ENCODE measurements at regions not wholly inside any gene's neighbourhood (a gene's known extent, or its start where the extent isn't known, plus 50 kb on each side); places are given as distances from the start of the nearest gene placed in this dataset.

DNA sequence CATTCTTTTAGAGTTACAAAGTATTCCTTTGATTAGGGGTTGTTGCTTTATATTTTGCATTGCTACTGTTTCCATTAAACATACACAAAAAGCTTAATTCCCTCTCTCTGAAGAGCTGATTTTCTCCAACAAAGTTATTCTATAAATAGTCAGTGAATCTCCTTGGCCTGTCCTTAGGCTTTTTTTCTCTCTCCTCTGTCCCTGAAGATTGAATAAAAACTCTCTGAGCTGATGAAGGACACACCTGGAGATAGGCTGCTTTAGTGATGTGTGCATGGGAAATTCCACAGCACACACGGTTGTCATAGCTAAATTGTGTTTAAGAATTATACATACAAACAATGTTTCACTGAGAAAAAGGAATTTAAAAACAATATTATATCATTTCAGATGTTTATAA is 90.5 kb upstream of the TMEM106B start:
- H3K36me3 ChIP-seq = no peaks in the 10 kb centered on the region
- TF ChIP-seq, protein P1, sequence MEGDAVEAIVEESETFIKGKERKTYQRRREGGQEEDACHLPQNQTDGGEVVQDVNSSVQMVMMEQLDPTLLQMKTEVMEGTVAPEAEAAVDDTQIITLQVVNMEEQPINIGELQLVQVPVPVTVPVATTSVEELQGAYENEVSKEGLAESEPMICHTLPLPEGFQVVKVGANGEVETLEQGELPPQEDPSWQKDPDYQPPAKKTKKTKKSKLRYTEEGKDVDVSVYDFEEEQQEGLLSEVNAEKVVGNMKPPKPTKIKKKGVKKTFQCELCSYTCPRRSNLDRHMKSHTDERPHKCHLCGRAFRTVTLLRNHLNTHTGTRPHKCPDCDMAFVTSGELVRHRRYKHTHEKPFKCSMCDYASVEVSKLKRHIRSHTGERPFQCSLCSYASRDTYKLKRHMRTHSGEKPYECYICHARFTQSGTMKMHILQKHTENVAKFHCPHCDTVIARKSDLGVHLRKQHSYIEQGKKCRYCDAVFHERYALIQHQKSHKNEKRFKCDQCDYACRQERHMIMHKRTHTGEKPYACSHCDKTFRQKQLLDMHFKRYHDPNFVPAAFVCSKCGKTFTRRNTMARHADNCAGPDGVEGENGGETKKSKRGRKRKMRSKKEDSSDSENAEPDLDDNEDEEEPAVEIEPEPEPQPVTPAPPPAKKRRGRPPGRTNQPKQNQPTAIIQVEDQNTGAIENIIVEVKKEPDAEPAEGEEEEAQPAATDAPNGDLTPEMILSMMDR (IDR thresholded peaks at IDR 0.05) = no peak
- ATAC-seq (ENCODE audit: insufficient number of reproducible peaks, low FRiP score, low read depth) (no peak), DNase-seq (ENCODE audit: low spot score) (no peak)
- no peaks in the 10 kb centered on the region for H3K9me3 ChIP-seq
- H3K27me3 ChIP-seq (replicated peaks; ENCODE audit: insufficient read depth) = no peaks in the 10 kb centered on the region
- H3K4me1 ChIP-seq (ENCODE audit: control insufficient read depth in 1 of 2, low read depth in 2 of 2) = no peaks in the 10 kb centered on the region
- H3K4me3 ChIP-seq = no peak overlapping the region
- no peak overlapping the region for H3K27ac ChIP-seq

DNA sequence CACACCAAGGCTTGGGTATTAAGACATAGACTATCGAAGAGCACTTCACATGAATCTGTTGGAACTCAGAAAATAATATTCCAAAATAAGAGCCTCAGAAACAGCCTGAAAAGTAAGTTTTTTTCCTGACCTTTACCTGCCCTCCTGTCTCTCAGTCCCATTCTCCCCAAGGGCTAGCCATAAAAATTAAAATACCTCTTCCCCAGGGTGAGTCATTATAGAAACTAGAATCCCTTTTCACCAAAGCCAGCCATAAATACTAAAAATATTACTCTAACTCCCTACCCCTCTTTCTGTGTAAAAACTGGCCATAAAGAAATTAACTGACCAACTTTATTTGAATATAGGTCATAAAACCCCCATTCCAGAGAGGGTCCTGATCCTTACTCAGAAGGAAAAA is 87.9 kb upstream of the TMEM106B start:
- ATAC-seq (ENCODE audit: insufficient number of reproducible peaks, low FRiP score, low read depth) = no peak
- Histone ChIP-seq H3K9me3 (no peaks in the 10 kb centered on the region), H3K4me1 (ENCODE audit: control insufficient read depth in 1 of 2, low read depth in 2 of 2) (no peaks in the 10 kb centered on the region), H3K27ac (no peak overlapping the region), H3K27me3 (replicated peaks; ENCODE audit: insufficient read depth) (no peaks in the 10 kb centered on the region), H3K4me3 (no peak overlapping the region), H3K36me3 (no peaks in the 10 kb centered on the region)
- TF ChIP-seq, protein P1 (IDR thresholded peaks at IDR 0.05) = no peak
- no peak for DNase-seq (ENCODE audit: low spot score)

DNA sequence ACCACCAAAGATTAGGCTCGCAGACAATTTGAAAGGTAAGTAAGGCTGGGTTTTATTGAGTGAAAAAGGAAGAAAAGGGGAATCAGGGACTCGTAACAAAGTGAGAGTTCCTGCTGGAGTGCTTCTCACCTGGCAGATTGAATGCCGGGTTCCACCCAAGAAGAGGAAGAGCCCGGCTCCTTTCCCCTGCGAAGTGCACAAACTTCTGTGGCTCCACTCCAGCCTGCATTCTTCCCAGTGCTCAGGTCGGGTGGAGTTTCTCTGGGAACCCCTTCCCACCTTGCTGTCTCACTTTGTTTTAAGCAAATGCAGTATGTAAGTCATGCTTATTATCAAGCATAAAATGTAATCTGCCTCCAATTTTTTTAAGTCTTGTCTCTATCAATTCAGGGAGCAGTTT is 87.1 kb upstream of the TMEM106B start:
- DNase-seq (ENCODE audit: low spot score) (no peak), ATAC-seq (ENCODE audit: insufficient number of reproducible peaks, low FRiP score, low read depth) (no peak)
- no peaks in the 10 kb centered on the region for H3K36me3 ChIP-seq
- no peaks in the 10 kb centered on the region for H3K27me3 ChIP-seq (replicated peaks; ENCODE audit: insufficient read depth)
- no peaks in the 10 kb centered on the region for H3K4me1 ChIP-seq (ENCODE audit: control insufficient read depth in 1 of 2, low read depth in 2 of 2)
- H3K27ac ChIP-seq = no peak overlapping the region
- H3K9me3 ChIP-seq = no peaks in the 10 kb centered on the region
- H3K4me3 ChIP-seq = no peak overlapping the region
- TF ChIP-seq, protein P1 (IDR thresholded peaks at IDR 0.05) = no peak

DNA sequence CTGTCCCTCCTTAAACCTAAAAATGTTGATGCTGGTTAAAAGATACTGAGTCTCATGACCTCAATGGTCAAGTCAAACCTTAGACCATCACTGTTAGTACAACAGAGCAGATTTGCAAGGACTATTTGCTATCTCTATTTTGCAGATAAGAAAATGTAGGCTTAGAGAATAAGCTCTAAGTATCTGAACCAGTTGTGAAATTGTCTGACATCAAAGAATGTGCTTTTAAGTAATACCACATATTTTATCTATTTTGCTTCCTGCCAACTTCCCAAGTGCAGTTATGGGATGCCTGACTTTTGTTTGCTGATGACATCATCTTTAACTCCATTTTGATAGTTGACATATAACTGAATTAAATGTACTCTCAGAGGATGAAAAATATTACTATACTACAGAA is 83.6 kb upstream of the TMEM106B start:
- no peaks in the 10 kb centered on the region for H3K9me3 ChIP-seq
- TF ChIP-seq, protein P1 (IDR thresholded peaks at IDR 0.05) = no peak
- H3K36me3 ChIP-seq = no peaks in the 10 kb centered on the region
- no peaks in the 10 kb centered on the region for H3K4me1 ChIP-seq (ENCODE audit: control insufficient read depth in 1 of 2, low read depth in 2 of 2)
- H3K4me3 ChIP-seq = no peak overlapping the region
- DNase-seq (ENCODE audit: low spot score) (no peak), ATAC-seq (ENCODE audit: insufficient number of reproducible peaks, low FRiP score, low read depth) (no peak)
- no peak overlapping the region for H3K27ac ChIP-seq
- no peaks in the 10 kb centered on the region for H3K27me3 ChIP-seq (replicated peaks; ENCODE audit: insufficient read depth)

DNA sequence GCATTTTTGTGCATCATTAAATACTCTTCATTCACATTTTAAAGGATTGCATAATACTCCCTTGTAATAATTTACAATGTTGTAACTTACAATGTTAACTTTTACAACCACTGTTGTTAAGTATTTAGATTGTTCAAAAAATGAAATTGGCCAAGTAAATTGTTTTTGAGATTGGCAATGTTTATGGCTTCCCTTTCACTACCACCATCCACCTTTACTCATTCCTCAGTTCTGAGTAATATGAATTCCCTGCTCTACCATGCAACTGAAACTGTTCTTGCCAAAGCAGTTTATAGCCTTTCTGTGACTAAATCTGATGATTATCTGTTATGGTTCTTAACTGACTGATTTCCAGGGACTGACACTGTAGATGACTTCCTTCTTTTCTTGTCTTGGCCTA is 80.5 kb upstream of the TMEM106B start:
- ATAC-seq (ENCODE audit: insufficient number of reproducible peaks, low FRiP score, low read depth) (no peak), DNase-seq (ENCODE audit: low spot score) (no peak)
- no peak overlapping the region for H3K27ac ChIP-seq
- H3K4me1 ChIP-seq (ENCODE audit: control insufficient read depth in 1 of 2, low read depth in 2 of 2) = no peaks in the 10 kb centered on the region
- H3K4me3 ChIP-seq = no peak overlapping the region
- H3K9me3 ChIP-seq = no peaks in the 10 kb centered on the region
- H3K27me3 ChIP-seq (replicated peaks; ENCODE audit: insufficient read depth) = no peaks in the 10 kb centered on the region
- H3K36me3 ChIP-seq = no peaks in the 10 kb centered on the region
- TF ChIP-seq, protein P1 (IDR thresholded peaks at IDR 0.05) = no peak

All from thoracic aorta (tissue), 2 donors.